ENCODE measurements at regions not wholly inside any gene's neighbourhood (a gene's known extent, or its start where the extent isn't known, plus 50 kb on each side); places are given as distances from the start of the nearest gene placed in this dataset.

GRCh38 chr12:65662590-65662989 is 161.7 kb upstream of the HMGA2 start:
- DNase-seq: no peak
- Histone ChIP-seq H3K9ac (ENCODE audit: low read length) (no peak overlapping the region), H3K27ac (ENCODE audit: low read length) (no peak overlapping the region), H3K9me3 (replicated peaks; ENCODE audit: insufficient read depth, low read length) (no peaks in the 10 kb centered on the region), H3K9me2 (replicated peaks; ENCODE audit: insufficient read depth, low read length) (no peaks in the 10 kb centered on the region), H3K4me1 (ENCODE audit: low read length) (no peaks in the 10 kb centered on the region), H2AFZ (ENCODE audit: low read length) (no peak overlapping the region), H3K79me2 (ENCODE audit: low read length) (no peaks in the 10 kb centered on the region), H3K4me3 (ENCODE audit: low read length) (no peak overlapping the region), H4K20me1 (ENCODE audit: insufficient read depth, low read length) (no peaks in the 10 kb centered on the region), H3K4me2 (ENCODE audit: low read depth, low read length) (no peak overlapping the region), H3K36me3 (replicated peaks; ENCODE audit: insufficient read depth, low read length) (no peaks in the 10 kb centered on the region), H3F3A (ENCODE audit: insufficient read depth, low read length) (no peaks in the 10 kb centered on the region), H3K27me3 (replicated peaks; ENCODE audit: insufficient read depth, low read length) (no peaks in the 10 kb centered on the region)
- TF ChIP-seq EZH2 (optimal IDR thresholded peaks at IDR 0.05; ENCODE audit: low read depth, low read length) (no peak), CTCF (IDR thresholded peaks at IDR 0.05; ENCODE audit: low read length) (no peak), EZH2phosphoT487 (IDR thresholded peaks at IDR 0.05; ENCODE audit: low read length) (no peak)

- TF ChIP-seq EZH2phosphoT487 (IDR thresholded peaks at IDR 0.05; ENCODE audit: low read length) (no peak), EZH2 (optimal IDR thresholded peaks at IDR 0.05; ENCODE audit: low read depth, low read length) (no peak), CTCF (IDR thresholded peaks at IDR 0.05; ENCODE audit: low read length) (no peak)
Observed at GRCh38 chr12:65663097-65663496, 161.2 kb upstream of the HMGA2 start.

GRCh38 chr12:65663648-65664047 is 160.6 kb upstream of the HMGA2 start:
- no peaks in the 10 kb centered on the region for H3K79me2 ChIP-seq (ENCODE audit: low read length)
- H3K9me2 ChIP-seq (replicated peaks; ENCODE audit: insufficient read depth, low read length): no peaks in the 10 kb centered on the region
- H4K20me1 ChIP-seq (ENCODE audit: insufficient read depth, low read length): no peaks in the 10 kb centered on the region
- H3F3A ChIP-seq (ENCODE audit: insufficient read depth, low read length): no peaks in the 10 kb centered on the region
- H3K9me3 ChIP-seq (replicated peaks; ENCODE audit: insufficient read depth, low read length): no peaks in the 10 kb centered on the region
- no peak overlapping the region for H3K4me3 ChIP-seq (ENCODE audit: low read length)
- H3K9ac ChIP-seq (ENCODE audit: low read length): no peak overlapping the region
- no peaks in the 10 kb centered on the region for H3K36me3 ChIP-seq (replicated peaks; ENCODE audit: insufficient read depth, low read length)
- TF ChIP-seq CTCF (IDR thresholded peaks at IDR 0.05; ENCODE audit: low read length) (no peak), EZH2 (optimal IDR thresholded peaks at IDR 0.05; ENCODE audit: low read depth, low read length) (no peak), EZH2phosphoT487 (IDR thresholded peaks at IDR 0.05; ENCODE audit: low read length) (no peak)
- no peak overlapping the region for H2AFZ ChIP-seq (ENCODE audit: low read length)
- H3K4me2 ChIP-seq (ENCODE audit: low read depth, low read length): no peak overlapping the region
- no peaks in the 10 kb centered on the region for H3K27me3 ChIP-seq (replicated peaks; ENCODE audit: insufficient read depth, low read length)
- H3K27ac ChIP-seq (ENCODE audit: low read length): no peak overlapping the region
- no peak for DNase-seq
- no peaks in the 10 kb centered on the region for H3K4me1 ChIP-seq (ENCODE audit: low read length)

More at GRCh38 chr12:65663097-65663496, 161.2 kb upstream of the HMGA2 start:
- Histone ChIP-seq H4K20me1 (ENCODE audit: insufficient read depth, low read length) (no peaks in the 10 kb centered on the region), H3K9me2 (replicated peaks; ENCODE audit: insufficient read depth, low read length) (no peaks in the 10 kb centered on the region), H3K4me2 (ENCODE audit: low read depth, low read length) (no peak overlapping the region), H3K79me2 (ENCODE audit: low read length) (no peaks in the 10 kb centered on the region), H3K9me3 (replicated peaks; ENCODE audit: insufficient read depth, low read length) (no peaks in the 10 kb centered on the region), H3K27ac (ENCODE audit: low read length) (no peak overlapping the region), H3K4me3 (ENCODE audit: low read length) (no peak overlapping the region), H3K9ac (ENCODE audit: low read length) (no peak overlapping the region), H3F3A (ENCODE audit: insufficient read depth, low read length) (no peaks in the 10 kb centered on the region), H3K4me1 (ENCODE audit: low read length) (no peaks in the 10 kb centered on the region), H3K36me3 (replicated peaks; ENCODE audit: insufficient read depth, low read length) (no peaks in the 10 kb centered on the region), H3K27me3 (replicated peaks; ENCODE audit: insufficient read depth, low read length) (no peaks in the 10 kb centered on the region), H2AFZ (ENCODE audit: low read length) (no peak overlapping the region)
- DNase-seq: no peak

Data from MM.1S (cell line).